ENCODE measurements at regions not wholly inside any gene's neighbourhood (a gene's known extent, or its start where the extent isn't known, plus 50 kb on each side); places are given as distances from the start of the nearest gene placed in this dataset.

- no peak for TF ChIP-seq YY1 (IDR thresholded peaks at IDR 0.05; ENCODE audit: low read depth)
Measured at GRCh38 chr2:221831051-221831450, 258.9 kb upstream of the EPHA4 start.

GRCh38 chr2:221822416-221822815 lies 250.3 kb upstream of the EPHA4 start:
- TF ChIP-seq FOXM1 (IDR thresholded peaks at IDR 0.05; ENCODE audit: borderline replicate concordance, low read depth): no peak
- TF ChIP-seq CEBPB (IDR thresholded peaks at IDR 0.05): no peak
- no peak for TF ChIP-seq REST (IDR thresholded peaks at IDR 0.05; ENCODE audit: low read depth)
- TF ChIP-seq YY1 (IDR thresholded peaks at IDR 0.05; ENCODE audit: low read depth): no peak
- TF ChIP-seq TCF12 (IDR thresholded peaks at IDR 0.05; ENCODE audit: low read depth): no peak
- no peak for TF ChIP-seq USF1 (IDR thresholded peaks at IDR 0.05)
- no peak for TF ChIP-seq ZBTB7A (IDR thresholded peaks at IDR 0.05; ENCODE audit: low read depth)
- no peak for TF ChIP-seq RAD21 (IDR thresholded peaks at IDR 0.05; ENCODE audit: low read depth)
- no peak for TF ChIP-seq MAX (IDR thresholded peaks at IDR 0.05)

GRCh38 chr2:221818616-221819320 lies 246.7 kb upstream of the EPHA4 start:
- TF ChIP-seq YY1 (IDR thresholded peaks at IDR 0.05; ENCODE audit: low read depth) (no peak), TEAD4 (IDR thresholded peaks at IDR 0.05) (no peak), EGR1 (IDR thresholded peaks at IDR 0.05) (no peak), EP300 (IDR thresholded peaks at IDR 0.05; ENCODE audit: borderline replicate concordance) (no peak), NFIC (IDR thresholded peaks at IDR 0.05) (no peak), USF1 (IDR thresholded peaks at IDR 0.05) (no peak), REST (IDR thresholded peaks at IDR 0.05; ENCODE audit: low read depth) (no peak)

- TF ChIP-seq TAF1 (IDR thresholded peaks at IDR 0.05; ENCODE audit: low read depth): no peak
Measured at GRCh38 chr2:221817878-221818277, 245.8 kb upstream of the EPHA4 start.

GRCh38 chr2:221817052-221817451 lies 244.9 kb upstream of the EPHA4 start:
- TF ChIP-seq YY1 (IDR thresholded peaks at IDR 0.05; ENCODE audit: low read depth): no peak

- no peak for TF ChIP-seq REST (IDR thresholded peaks at IDR 0.05; ENCODE audit: low read depth)
- TF ChIP-seq MAX (IDR thresholded peaks at IDR 0.05): no peak
- TF ChIP-seq FOXM1 (IDR thresholded peaks at IDR 0.05; ENCODE audit: borderline replicate concordance, low read depth): no peak
- no peak for TF ChIP-seq TCF12 (IDR thresholded peaks at IDR 0.05; ENCODE audit: low read depth)
- TF ChIP-seq RAD21 (IDR thresholded peaks at IDR 0.05; ENCODE audit: low read depth): no peak
- no peak for TF ChIP-seq TAF1 (IDR thresholded peaks at IDR 0.05; ENCODE audit: low read depth)
- no peak for TF ChIP-seq USF1 (IDR thresholded peaks at IDR 0.05)
- no peak for TF ChIP-seq TEAD4 (IDR thresholded peaks at IDR 0.05)
- TF ChIP-seq CEBPB (IDR thresholded peaks at IDR 0.05): no peak
- TF ChIP-seq NFIC (IDR thresholded peaks at IDR 0.05): no peak
- TF ChIP-seq EGR1 (IDR thresholded peaks at IDR 0.05): no peak
- no peak for TF ChIP-seq EP300 (IDR thresholded peaks at IDR 0.05; ENCODE audit: borderline replicate concordance)
- TF ChIP-seq YY1 (IDR thresholded peaks at IDR 0.05; ENCODE audit: low read depth): no peak
- TF ChIP-seq CREB1 (IDR thresholded peaks at IDR 0.05; ENCODE audit: low read depth): no peak
- TF ChIP-seq ZBTB7A (IDR thresholded peaks at IDR 0.05; ENCODE audit: low read depth): no peak
Measured at GRCh38 chr2:221816566-221816965, 244.5 kb upstream of the EPHA4 start.

All from Ishikawa (cell line).